ENCODE measurements at regions not wholly inside any gene's neighbourhood (a gene's known extent, or its start where the extent isn't known, plus 50 kb on each side); places are given as distances from the start of the nearest gene placed in this dataset.
"Not testable (repeated sequence)": the region's sequence is repeated elsewhere in the genome, so short reads cannot be mapped to it uniquely, and the experiment has no call there.

DNA sequence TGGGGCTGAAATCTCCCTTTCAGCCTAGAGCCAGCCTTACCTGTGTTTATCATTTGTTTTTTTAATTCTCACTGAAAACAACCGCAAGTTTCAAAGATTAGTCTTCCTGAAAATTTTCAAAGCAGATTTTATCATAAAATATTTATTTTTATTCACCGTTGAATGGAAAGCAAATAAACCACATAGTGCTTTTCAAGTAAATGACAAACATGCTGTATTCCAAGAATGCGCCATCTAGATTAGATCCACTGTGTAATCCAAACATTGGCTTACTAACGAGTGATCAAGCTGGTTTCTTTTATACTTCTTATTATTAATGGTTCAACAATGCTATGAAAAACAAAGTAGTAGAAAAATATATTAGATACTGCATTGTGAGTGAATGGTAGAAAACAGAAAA is 1176.2 kb upstream of the IGFBP7 start:
- Histone ChIP-seq H4K8ac (ENCODE audit: low read length) (no peak overlapping the region), H2BK120ac (ENCODE audit: low read depth, low read length) (no peak overlapping the region)

DNA sequence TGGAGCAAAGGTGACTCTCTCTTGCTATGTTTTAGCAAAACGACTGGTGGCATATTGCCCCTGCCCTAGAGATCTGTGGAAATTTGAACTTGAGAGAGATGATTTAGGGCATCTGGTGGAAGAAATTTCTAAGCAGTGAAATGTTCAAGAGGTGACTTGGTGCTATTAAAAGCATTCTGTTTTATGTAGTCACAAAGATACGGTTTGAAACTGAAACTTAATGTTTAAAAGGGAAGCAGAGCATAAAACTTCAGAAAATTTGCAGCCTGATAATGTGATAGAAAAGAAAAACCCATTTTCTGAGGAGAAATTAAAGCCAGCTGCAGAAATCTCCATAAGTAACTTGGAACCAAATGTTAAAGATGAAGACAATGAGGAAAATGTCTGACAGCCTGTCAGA is 1170.7 kb upstream of the IGFBP7 start:
- H3K23ac ChIP-seq (ENCODE audit: low read length in 2 of 2); H3K18ac ChIP-seq (ENCODE audit: low read depth in 1 of 2, low read length in 2 of 2); H3K9me3 ChIP-seq (ENCODE audit: control insufficient read depth, low read length); H2BK15ac ChIP-seq (ENCODE audit: low read depth, poor library complexity, severe bottlenecking); H2AK5ac ChIP-seq (ENCODE audit: low read length, severe bottlenecking); H4K91ac ChIP-seq (ENCODE audit: low read length); H3K27ac ChIP-seq (ENCODE audit: low read length, poor library complexity, severe bottlenecking); H2BK120ac ChIP-seq (ENCODE audit: low read depth, low read length); H2BK12ac ChIP-seq (ENCODE audit: low read length in 2 of 2); H2AFZ ChIP-seq (ENCODE audit: low read depth, low read length); H3K9ac ChIP-seq (ENCODE audit: low read length); H3K4ac ChIP-seq (ENCODE audit: low read depth in 1 of 2, low read length in 2 of 2); H3K14ac ChIP-seq (ENCODE audit: low read length in 2 of 2); H2BK5ac ChIP-seq (ENCODE audit: low read depth, low read length, poor library complexity, severe bottlenecking); H4K8ac ChIP-seq (ENCODE audit: low read length); H3K36me3 ChIP-seq (ENCODE audit: control insufficient read depth in 1 of 2, insufficient read depth in 2 of 2, low read depth in 1 of 2, low read length in 2 of 2); H3K79me1 ChIP-seq (replicated peaks; ENCODE audit: low read length, poor library complexity, severe bottlenecking); H3K4me1 ChIP-seq (ENCODE audit: control insufficient read depth, insufficient read depth, low read depth, low read length); H3K4me3 ChIP-seq (ENCODE audit: insufficient read depth in 1 of 2, low read depth in 1 of 2, low read length in 2 of 2); H3K4me2 ChIP-seq (ENCODE audit: low read length, poor library complexity, severe bottlenecking); DNase-seq; H3K27me3 ChIP-seq (ENCODE audit: control insufficient read depth in 1 of 2, insufficient read depth in 1 of 2, low read length in 2 of 2): not testable (repeated sequence)
- WGBS: 64% methylated on average over 2 of the region's 2 CpGs

More for the DNA sequence above, 1176.2 kb upstream of the IGFBP7 start:
- no peak overlapping the region for H4K91ac ChIP-seq (ENCODE audit: low read length)
- H2AK5ac ChIP-seq (ENCODE audit: low read length, severe bottlenecking): no peak overlapping the region
- H3K14ac ChIP-seq (ENCODE audit: low read length in 2 of 2): no peak overlapping the region
- H3K4me1 ChIP-seq (ENCODE audit: control insufficient read depth, insufficient read depth, low read depth, low read length): no peaks in the 10 kb centered on the region
- WGBS: 100% methylated on average over 3 of the region's 4 CpGs
- H3K9me3 ChIP-seq (ENCODE audit: control insufficient read depth, low read length): peaks cover 7% of the 10 kb centered on the region
- no peak overlapping the region for H2AFZ ChIP-seq (ENCODE audit: low read depth, low read length)
- no peak for DNase-seq
- H3K9ac ChIP-seq (ENCODE audit: low read length): no peak overlapping the region
- no peak overlapping the region for H2BK12ac ChIP-seq (ENCODE audit: low read length in 2 of 2)
- H3K36me3 ChIP-seq (ENCODE audit: control insufficient read depth in 1 of 2, insufficient read depth in 2 of 2, low read depth in 1 of 2, low read length in 2 of 2): no peaks in the 10 kb centered on the region
- no peak overlapping the region for H3K4me3 ChIP-seq (ENCODE audit: insufficient read depth in 1 of 2, low read depth in 1 of 2, low read length in 2 of 2)
- no peaks in the 10 kb centered on the region for H3K27me3 ChIP-seq (ENCODE audit: control insufficient read depth in 1 of 2, insufficient read depth in 1 of 2, low read length in 2 of 2)
- H3K4me2 ChIP-seq (ENCODE audit: low read length, poor library complexity, severe bottlenecking): no peak overlapping the region
- H2BK5ac ChIP-seq (ENCODE audit: low read depth, low read length, poor library complexity, severe bottlenecking): no peak overlapping the region
- no peaks in the 10 kb centered on the region for H3K79me1 ChIP-seq (replicated peaks; ENCODE audit: low read length, poor library complexity, severe bottlenecking)
- H3K27ac ChIP-seq (ENCODE audit: low read length, poor library complexity, severe bottlenecking): no peak overlapping the region
- H3K23ac ChIP-seq (ENCODE audit: low read length in 2 of 2): no peak overlapping the region
- no peak overlapping the region for H2BK15ac ChIP-seq (ENCODE audit: low read depth, poor library complexity, severe bottlenecking)
- no peak overlapping the region for H3K18ac ChIP-seq (ENCODE audit: low read depth in 1 of 2, low read length in 2 of 2)
- no peak overlapping the region for H3K4ac ChIP-seq (ENCODE audit: low read depth in 1 of 2, low read length in 2 of 2)

DNA sequence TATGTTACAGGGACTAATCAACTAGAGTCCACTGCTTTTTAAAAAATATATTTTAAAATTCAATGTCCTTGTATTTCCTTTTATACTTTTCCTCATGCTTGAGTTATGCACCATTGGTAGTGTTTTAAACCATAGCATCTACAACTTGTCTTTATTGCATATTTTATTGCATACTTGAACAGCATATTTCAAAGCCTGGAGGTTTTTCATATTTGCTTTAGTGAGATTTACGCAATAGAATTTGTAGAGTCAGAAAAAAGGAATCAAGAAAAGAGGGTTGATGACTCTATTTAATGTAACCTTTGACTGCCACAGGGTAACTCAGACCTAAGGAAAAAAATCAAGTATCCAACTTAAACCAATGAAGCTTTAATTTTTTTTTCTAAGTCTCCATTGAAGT is 1165.7 kb upstream of the IGFBP7 start:
- Histone ChIP-seq H3K4me2 (ENCODE audit: low read length, poor library complexity, severe bottlenecking) (no peak overlapping the region), H2AK5ac (ENCODE audit: low read length, severe bottlenecking) (no peak overlapping the region), H2BK5ac (ENCODE audit: low read depth, low read length, poor library complexity, severe bottlenecking) (no peak overlapping the region), H3K27ac (ENCODE audit: low read length, poor library complexity, severe bottlenecking) (no peak overlapping the region), H3K18ac (ENCODE audit: low read depth in 1 of 2, low read length in 2 of 2) (no peak overlapping the region), H2BK15ac (ENCODE audit: low read depth, poor library complexity, severe bottlenecking) (no peak overlapping the region), H3K27me3 (ENCODE audit: control insufficient read depth in 1 of 2, insufficient read depth in 1 of 2, low read length in 2 of 2) (no peaks in the 10 kb centered on the region), H3K14ac (ENCODE audit: low read length in 2 of 2) (no peak overlapping the region), H3K4me1 (ENCODE audit: control insufficient read depth, insufficient read depth, low read depth, low read length) (no peaks in the 10 kb centered on the region), H4K8ac (ENCODE audit: low read length) (no peak overlapping the region), H4K91ac (ENCODE audit: low read length) (no peak overlapping the region), H3K36me3 (ENCODE audit: control insufficient read depth in 1 of 2, insufficient read depth in 2 of 2, low read depth in 1 of 2, low read length in 2 of 2) (no peaks in the 10 kb centered on the region), H2BK120ac (ENCODE audit: low read depth, low read length) (no peak overlapping the region), H3K9ac (ENCODE audit: low read length) (no peak overlapping the region), H3K79me1 (replicated peaks; ENCODE audit: low read length, poor library complexity, severe bottlenecking) (no peaks in the 10 kb centered on the region), H3K4ac (ENCODE audit: low read depth in 1 of 2, low read length in 2 of 2) (no peak overlapping the region), H2AFZ (ENCODE audit: low read depth, low read length) (no peak overlapping the region), H3K9me3 (ENCODE audit: control insufficient read depth, low read length) (no peaks in the 10 kb centered on the region), H2BK12ac (ENCODE audit: low read length in 2 of 2) (no peak overlapping the region), H3K23ac (ENCODE audit: low read length in 2 of 2) (no peak overlapping the region), H3K4me3 (ENCODE audit: insufficient read depth in 1 of 2, low read depth in 1 of 2, low read length in 2 of 2) (no peak overlapping the region)
- 100% methylated on average over 1 of the region's 1 CpG for whole genome bisulfite sequencing
- DNase-seq: no peak

DNA sequence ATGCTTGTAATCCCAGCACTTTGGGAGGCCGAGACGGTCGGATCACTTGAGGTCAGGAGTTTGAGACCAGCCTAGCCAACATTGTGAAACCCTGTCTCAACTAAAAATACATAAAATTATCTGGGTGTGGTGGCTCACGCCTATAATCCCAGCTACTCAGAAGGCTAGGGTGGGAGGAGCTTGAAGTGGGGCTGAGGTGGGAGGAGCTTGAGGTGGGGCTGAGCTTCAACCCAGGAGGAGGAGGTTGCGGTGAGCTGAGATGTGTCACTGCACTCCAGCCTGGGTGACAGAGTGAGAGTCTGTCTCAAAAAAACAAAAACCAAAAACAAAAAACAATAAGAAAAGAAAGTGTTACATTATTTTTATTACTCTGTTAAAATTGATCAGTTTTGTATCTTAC is 1164.4 kb upstream of the IGFBP7 start:
- Histone ChIP-seq H2AK5ac (ENCODE audit: low read length, severe bottlenecking) (no peak overlapping the region), H3K9me3 (ENCODE audit: control insufficient read depth, low read length) (no peaks in the 10 kb centered on the region), H3K4me2 (ENCODE audit: low read length, poor library complexity, severe bottlenecking) (no peak overlapping the region), H3K4me3 (ENCODE audit: insufficient read depth in 1 of 2, low read depth in 1 of 2, low read length in 2 of 2) (no peak overlapping the region), H3K23ac (ENCODE audit: low read length in 2 of 2) (no peak overlapping the region), H2BK12ac (ENCODE audit: low read length in 2 of 2) (no peak overlapping the region), H4K8ac (ENCODE audit: low read length) (no peak overlapping the region), H3K14ac (ENCODE audit: low read length in 2 of 2) (no peak overlapping the region), H3K79me1 (replicated peaks; ENCODE audit: low read length, poor library complexity, severe bottlenecking) (no peaks in the 10 kb centered on the region), H3K4me1 (ENCODE audit: control insufficient read depth, insufficient read depth, low read depth, low read length) (no peaks in the 10 kb centered on the region), H3K27me3 (ENCODE audit: control insufficient read depth in 1 of 2, insufficient read depth in 1 of 2, low read length in 2 of 2) (no peaks in the 10 kb centered on the region), H3K36me3 (ENCODE audit: control insufficient read depth in 1 of 2, insufficient read depth in 2 of 2, low read depth in 1 of 2, low read length in 2 of 2) (no peaks in the 10 kb centered on the region), H3K18ac (ENCODE audit: low read depth in 1 of 2, low read length in 2 of 2) (no peak overlapping the region), H2BK120ac (ENCODE audit: low read depth, low read length) (no peak overlapping the region), H3K27ac (ENCODE audit: low read length, poor library complexity, severe bottlenecking) (no peak overlapping the region), H2BK15ac (ENCODE audit: low read depth, poor library complexity, severe bottlenecking) (no peak overlapping the region), H4K91ac (ENCODE audit: low read length) (no peak overlapping the region), H3K4ac (ENCODE audit: low read depth in 1 of 2, low read length in 2 of 2) (no peak overlapping the region), H3K9ac (ENCODE audit: low read length) (no peak overlapping the region), H2AFZ (ENCODE audit: low read depth, low read length) (no peak overlapping the region), H2BK5ac (ENCODE audit: low read depth, low read length, poor library complexity, severe bottlenecking) (no peak overlapping the region)
- no peak for DNase-seq
- WGBS: 80% methylated on average over 4 of the region's 5 CpGs

All from mesenchymal stem cell (in vitro differentiated cells and primary cell).